B cell (primary cell): ENCODE measurements at regions not wholly inside any gene's neighbourhood (a gene's known extent, or its start where the extent isn't known, plus 50 kb on each side); places are given as distances from the start of the nearest gene placed in this dataset.

Experiments used
- ATAC-seq: fragments of 200-7000 bp; cut with Tn5 transposase; one replicate; pipeline ENCODE4 v1.10.0; 2021; ENCODE audit warnings: low read depth, mild to moderate bottlenecking, moderate number of reproducible peaks, moderate library complexity
- CTCF ChIA-PET: fragments of 350-600 bp; sonication (Branson Sonifier 250); formaldehyde crosslinking; loops from one replicate; lab custom pipeline; 2021; ENCODE audit warnings: antibody characterized with exemption, inconsistent platforms; lab: Charles Lee
- POLR2A ChIA-PET: fragments of 350-600 bp; sonication (Branson Sonifier 250); formaldehyde crosslinking; loops from one replicate; lab custom pipeline; 2021; ENCODE audit warnings: antibody characterized with exemption; lab: Charles Lee
- DNase-seq: peaks from one replicate; pipeline ENCODE4 v3.0.0; 2013
- H2AFZ ChIP-seq: 2 replicates; pipeline ENCODE4 v1.6.1; 2012; ENCODE audit warnings: mild to moderate bottlenecking, low read depth, low read length; ENCODE audit not compliant: insufficient read depth, poor library complexity, severe bottlenecking
- H3K27ac ChIP-seq, 2 donors: 1 replicate in 1 of 2; 2 replicates in 1 of 2; pipeline ENCODE4 v1.5.1; 2012 to 2013; ENCODE audit warnings: low read length in 2 of 2, mild to moderate bottlenecking in 2 of 2, moderate library complexity in 1 of 2
- H3K27me3 ChIP-seq, 4 experiments: fragments of 200-600 bp in 1 of 4; sonication (generic) in 1 of 4; replicated peaks in 1 of 4; 1 replicate in 2 of 4; 2 replicates in 2 of 4; pipeline versions ENCODE4 v1.6.1 to v1.7.0; 2013 to 2016; ENCODE audit warnings: low read length in 3 of 4, mild to moderate bottlenecking in 2 of 4, mixed read lengths in 1 of 4, moderate library complexity in 1 of 4; ENCODE audit not compliant: insufficient read depth in 4 of 4, control insufficient read depth in 3 of 4; ENCODE audit errors: control extremely low read depth in 1 of 4
- H3K36me3 ChIP-seq, 2 experiments: replicated peaks in 1 of 2; 1 replicate in 1 of 2; 2 replicates in 1 of 2; pipeline versions ENCODE4 v1.6.1 to v1.7.1; 2013; ENCODE audit warnings: low read length in 1 of 2; ENCODE audit not compliant: insufficient read depth in 2 of 2, control insufficient read depth in 1 of 2; ENCODE audit errors: control extremely low read depth in 1 of 2, extremely low read depth in 1 of 2
- H3K4me1 ChIP-seq, 2 donors: fragments of 200-600 bp in 1 of 2; sonication (generic) in 1 of 2; 1 replicate in 1 of 2; 2 replicates in 1 of 2; pipeline versions ENCODE4 v1.5.1 to v1.6.1; 2013 to 2017; ENCODE audit warnings: low read length in 2 of 2; ENCODE audit not compliant: control insufficient read depth in 2 of 2, insufficient read depth in 2 of 2
- H3K4me2 ChIP-seq: replicated peaks from 2 replicates; pipeline ENCODE3; 2012; ENCODE audit warnings: mild to moderate bottlenecking, low read depth, low read length; ENCODE audit not compliant: poor library complexity, severe bottlenecking
- H3K4me3 ChIP-seq, 5 experiments: fragments of 200-600 bp in 1 of 5; sonication (generic) in 1 of 5; 1 replicate in 3 of 5; 2 replicates in 2 of 5; pipeline versions ENCODE4 v1.5.1 to v1.7.0; 2011 to 2016; ENCODE audit warnings: low read length in 4 of 5, mild to moderate bottlenecking in 4 of 5, low read depth in 2 of 5, control low read depth in 1 of 5, moderate library complexity in 1 of 5; ENCODE audit not compliant: insufficient read depth in 1 of 5; ENCODE audit errors: control extremely low read depth in 1 of 5, extremely low read depth in 1 of 5
- H3K79me2 ChIP-seq: fragments of 200-600 bp; sonication (generic); one replicate; pipeline ENCODE4 v1.6.0; 2016; ENCODE audit warnings: low read length; ENCODE audit not compliant: control insufficient read depth, insufficient read depth
- H3K9ac ChIP-seq: fragments of 200-600 bp; sonication (generic); 2 replicates; pipeline ENCODE4 v1.6.1; 2017; ENCODE audit warnings: mild to moderate bottlenecking, low read length, moderate library complexity
- H3K9me3 ChIP-seq, 3 donors: one replicate each; pipeline versions ENCODE4 v1.6.1 to v1.7.1; 2013; ENCODE audit warnings: low read length in 2 of 3; ENCODE audit not compliant: control insufficient read depth in 2 of 3, insufficient read depth in 1 of 3; ENCODE audit errors: control extremely low read depth in 1 of 3
- H4K20me1 ChIP-seq: 2 replicates; pipeline ENCODE4 v1.6.0; 2012; ENCODE audit warnings: mild to moderate bottlenecking, low read length; ENCODE audit not compliant: insufficient read depth, control insufficient read depth, poor library complexity, severe bottlenecking
- H3K27ac Mint-ChIP-seq: one replicate; pipeline ENCODE4 v1.8.0; 2021; ENCODE audit warnings: mixed read lengths
- H3K27me3 Mint-ChIP-seq: one replicate; pipeline ENCODE4 v1.8.0; 2021; ENCODE audit warnings: mixed read lengths
- H3K4me1 Mint-ChIP-seq: one replicate; pipeline ENCODE4 v1.8.0; 2021; ENCODE audit warnings: mixed read lengths
- H3K4me3 Mint-ChIP-seq: one replicate; pipeline ENCODE4 v1.8.0; 2021; ENCODE audit warnings: mixed read lengths
- H3K9me3 Mint-ChIP-seq: one replicate; pipeline ENCODE4 v1.8.0; 2022; ENCODE audit warnings: mixed read lengths; ENCODE audit not compliant: insufficient read depth
- CTCF ChIP-seq: fragments of 200-600 bp; IDR thresholded peaks from one replicate; pipeline ENCODE4 v1.8.0; 2022; ENCODE audit warnings: antibody characterized with exemption, mild to moderate bottlenecking
- EZH2 ChIP-seq: IDR thresholded peaks from 2 replicates; pipeline ENCODE4 v1.6.1; 2012; ENCODE audit warnings: borderline replicate concordance, low read depth, mild to moderate bottlenecking, moderate library complexity, low read length; ENCODE audit not compliant: insufficient read depth, poor library complexity, severe bottlenecking
- WGBS: methylation state at CpG from one replicate; pipeline ENCODE4 v1.1.5; 2013; ENCODE audit warnings: missing lambda C conversion rate; ENCODE audit not compliant: insufficient coverage; 5-methylcytosine and 5-hydroxymethylcytosine counted together
- intact Hi-C: fragments of 100-400 bp; cut with micrococcal nuclease; formaldehyde crosslinking; loops from one replicate; pipeline ENCODE4 v1.10.0; 2022

- Histone ChIP-seq H3K9ac (no peak overlapping the region), H4K20me1 (no peaks in the 10 kb centered on the region), H2AFZ (no peak overlapping the region), H3K9me3 (peaks cover 0 to 4% (median 3%) of the 10 kb centered on the region in 3 donors), H3K36me3 (no peaks in the 10 kb centered on the region), H3K27ac (no peak overlapping the region), H3K4me3 (no peak overlapping the region), H3K27me3 (peaks cover 0 to 5% (median 0%) of the 10 kb centered on the region in 4 experiments), H3K79me2 (no peaks in the 10 kb centered on the region), H3K4me1 (no peaks in the 10 kb centered on the region), H3K4me2 (no peak overlapping the region)
- WGBS, result 89% methylated on average over 1 of the region's 2 CpGs
- intact Hi-C loops, result no loop called here
- Mint-ChIP-seq H3K4me1 (peaks cover 2% of the 10 kb centered on the region), H3K27ac (no peak overlapping the region), H3K4me3 (no peak overlapping the region), H3K27me3 (peaks cover 5% of the 10 kb centered on the region), H3K9me3 (peaks cover 2% of the 10 kb centered on the region)
- no peak for TF ChIP-seq CTCF
- TF ChIP-seq EZH2, result no peak
- ATAC-seq (no peak), DNase-seq (no peak)
- ChIA-PET POLR2A (no interaction called here), CTCF (no interaction called here)
Measured at GRCh38 chr5:174380311-174380710, 334.8 kb downstream of the NSG2 start.

GRCh38 chr5:174381241-174381640 is 335.7 kb downstream of the NSG2 start:
- no peak overlapping the region for H2AFZ ChIP-seq
- H3K4me2 ChIP-seq, result no peak overlapping the region
- DNase-seq (no peak), ATAC-seq (no peak)
- intact Hi-C loops, result no loop called here
- Mint-ChIP-seq H3K27me3 (peaks cover 8% of the 10 kb centered on the region), H3K27ac (no peak overlapping the region), H3K9me3 (peaks cover 2% of the 10 kb centered on the region), H3K4me1 (peaks cover 2% of the 10 kb centered on the region), H3K4me3 (no peak overlapping the region)
- no peak overlapping the region for H3K4me3 ChIP-seq
- H3K9me3 ChIP-seq, result peaks cover 0 to 4% (median 3%) of the 10 kb centered on the region in 3 donors
- ChIA-PET POLR2A (no interaction called here), CTCF (no interaction called here)
- no peaks in the 10 kb centered on the region for H3K4me1 ChIP-seq
- H3K27me3 ChIP-seq, result peaks cover 0 to 5% (median 0%) of the 10 kb centered on the region in 4 experiments
- no peak overlapping the region for H3K27ac ChIP-seq
- WGBS, result 67% methylated on average over 1 of the region's 4 CpGs
- no peak for TF ChIP-seq CTCF
- TF ChIP-seq EZH2, result no peak
- no peaks in the 10 kb centered on the region for H3K79me2 ChIP-seq
- H3K36me3 ChIP-seq, result no peaks in the 10 kb centered on the region
- H4K20me1 ChIP-seq, result no peaks in the 10 kb centered on the region
- H3K9ac ChIP-seq, result no peak overlapping the region
